ENCODE measurements at regions not wholly inside any gene's neighbourhood (a gene's known extent, or its start where the extent isn't known, plus 50 kb on each side); places are given as distances from the start of the nearest gene placed in this dataset.

DNA sequence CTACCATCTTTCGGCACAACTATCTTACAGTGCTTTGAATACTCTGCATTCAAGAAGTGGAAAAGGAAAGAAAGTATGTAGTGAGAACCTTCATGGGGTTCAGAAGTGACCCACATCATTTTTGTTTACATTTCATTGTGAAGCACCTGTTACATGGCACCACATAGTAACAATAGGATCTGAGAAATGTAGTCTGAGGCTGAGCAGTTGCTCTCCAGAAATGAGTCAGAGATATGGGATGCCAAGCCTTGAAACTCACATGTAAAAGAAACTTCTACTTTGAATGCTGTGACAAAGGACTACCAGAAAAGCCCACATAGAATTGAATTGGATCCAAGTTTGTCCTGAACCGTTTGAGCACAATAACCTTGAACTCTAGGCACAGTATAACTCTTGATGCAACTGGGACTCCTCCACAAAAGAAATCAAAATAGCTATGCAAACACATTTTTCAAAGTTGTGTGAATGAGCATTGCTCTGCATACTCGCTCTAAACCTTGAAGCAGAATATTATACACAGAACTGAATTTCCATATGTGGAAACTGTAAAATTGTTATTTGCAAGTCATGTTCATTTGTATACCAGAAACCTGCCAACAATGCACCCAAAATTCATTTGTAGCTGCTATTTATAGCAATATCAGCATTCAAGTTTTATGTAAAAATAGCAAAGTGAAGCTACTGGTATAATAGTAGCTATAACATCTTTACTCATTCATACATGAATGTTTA lies 400.9 kb upstream of the POU3F2 start:
- Histone ChIP-seq H3K27ac (no peak overlapping the region), H3K4me1 (no peaks in the 10 kb centered on the region), H3K27me3 (no peaks in the 10 kb centered on the region), H3K36me3 (no peaks in the 10 kb centered on the region), H3K9me3 (peaks cover 0 to 20% (median 0%) of the 10 kb centered on the region in 12 donors), H3K4me3 (no peak overlapping the region)
- ATAC-seq: no peak
- 75 to 83% (median 79%) methylated on average over 3 of the region's 3 CpGs for WGBS, 4 donors
- no peak for DNase-seq
- no peak for TF ChIP-seq POLR2A (IDR thresholded peaks at IDR 0.05)
- TF ChIP-seq, protein P1, sequence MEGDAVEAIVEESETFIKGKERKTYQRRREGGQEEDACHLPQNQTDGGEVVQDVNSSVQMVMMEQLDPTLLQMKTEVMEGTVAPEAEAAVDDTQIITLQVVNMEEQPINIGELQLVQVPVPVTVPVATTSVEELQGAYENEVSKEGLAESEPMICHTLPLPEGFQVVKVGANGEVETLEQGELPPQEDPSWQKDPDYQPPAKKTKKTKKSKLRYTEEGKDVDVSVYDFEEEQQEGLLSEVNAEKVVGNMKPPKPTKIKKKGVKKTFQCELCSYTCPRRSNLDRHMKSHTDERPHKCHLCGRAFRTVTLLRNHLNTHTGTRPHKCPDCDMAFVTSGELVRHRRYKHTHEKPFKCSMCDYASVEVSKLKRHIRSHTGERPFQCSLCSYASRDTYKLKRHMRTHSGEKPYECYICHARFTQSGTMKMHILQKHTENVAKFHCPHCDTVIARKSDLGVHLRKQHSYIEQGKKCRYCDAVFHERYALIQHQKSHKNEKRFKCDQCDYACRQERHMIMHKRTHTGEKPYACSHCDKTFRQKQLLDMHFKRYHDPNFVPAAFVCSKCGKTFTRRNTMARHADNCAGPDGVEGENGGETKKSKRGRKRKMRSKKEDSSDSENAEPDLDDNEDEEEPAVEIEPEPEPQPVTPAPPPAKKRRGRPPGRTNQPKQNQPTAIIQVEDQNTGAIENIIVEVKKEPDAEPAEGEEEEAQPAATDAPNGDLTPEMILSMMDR (IDR thresholded peaks at IDR 0.05): no peak
- intact Hi-C loops (cut with DNase I): no loop called here

DNA sequence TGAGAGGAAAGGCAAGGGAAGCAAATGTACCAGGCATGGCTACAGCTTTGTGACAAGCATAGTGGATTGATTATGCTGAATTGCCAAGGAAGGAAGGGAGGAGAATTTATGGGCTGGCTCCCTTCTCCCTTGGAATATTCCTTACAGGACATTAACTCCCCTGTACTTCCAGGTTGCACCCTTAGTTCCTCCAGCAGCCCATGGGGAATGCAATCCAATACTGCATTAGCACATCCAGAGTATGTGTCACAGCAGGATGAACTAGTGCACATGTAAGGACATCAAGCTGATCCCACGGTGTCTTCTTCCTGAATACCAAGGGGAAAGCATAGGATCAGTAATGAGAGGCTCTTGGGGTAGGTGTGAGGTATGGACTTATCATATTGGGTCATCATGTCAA lies 390.7 kb upstream of the POU3F2 start:
- no peak for ATAC-seq
- H3K4me1 ChIP-seq: no peaks in the 10 kb centered on the region
- peaks cover 0 to 2% (median 0%) of the 10 kb centered on the region in 12 donors for H3K9me3 ChIP-seq
- no peak overlapping the region for H3K4me3 ChIP-seq
- WGBS, 4 donors: 46 to 54% (median 50%) methylated on average over 1 of the region's 1 CpG; no CpG with 5 or more reads in 1 of the 4 donors
- intact Hi-C loops (cut with DNase I): no loop called here
- H3K27me3 ChIP-seq: no peaks in the 10 kb centered on the region
- DNase-seq: no peak
- no peaks in the 10 kb centered on the region for H3K36me3 ChIP-seq
- no peak overlapping the region for H3K27ac ChIP-seq
- TF ChIP-seq POLR2A (IDR thresholded peaks at IDR 0.05): no peak
- TF ChIP-seq, protein P1 (IDR thresholded peaks at IDR 0.05): no peak

DNA sequence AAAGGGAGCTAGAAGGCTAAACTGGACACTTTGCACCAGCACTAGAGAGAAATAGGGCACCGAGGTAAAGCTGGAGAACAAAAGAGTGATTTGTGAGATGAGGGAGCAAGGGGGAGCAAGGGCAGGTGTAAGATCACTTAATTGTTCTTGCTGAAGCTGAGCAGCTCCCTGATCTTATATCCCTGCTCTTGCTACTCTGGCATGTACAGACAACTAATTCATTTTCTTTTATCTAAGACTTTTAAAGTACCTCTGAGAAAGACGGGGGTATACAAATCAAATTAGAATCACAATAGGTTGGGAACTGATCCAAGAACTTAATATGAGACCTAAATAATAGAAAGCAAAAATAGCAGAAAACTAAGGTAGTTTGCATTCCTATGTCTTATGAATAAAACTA lies 381.7 kb upstream of the POU3F2 start:
- Histone ChIP-seq H3K4me3 (no peak overlapping the region), H3K9me3 (peaks cover 0 to 8% (median 0%) of the 10 kb centered on the region in 12 donors), H3K4me1 (no peaks in the 10 kb centered on the region), H3K36me3 (no peaks in the 10 kb centered on the region), H3K27me3 (no peaks in the 10 kb centered on the region), H3K27ac (no peak overlapping the region)
- TF ChIP-seq, protein P1 (IDR thresholded peaks at IDR 0.05): no peak
- no peak for TF ChIP-seq POLR2A (IDR thresholded peaks at IDR 0.05)
- intact Hi-C loops (cut with DNase I): no loop called here
- no peak for ATAC-seq
- WGBS, 4 donors: 44 to 60% (median 54%) methylated on average over 2 of the region's 2 CpGs
- DNase-seq: no peak

DNA sequence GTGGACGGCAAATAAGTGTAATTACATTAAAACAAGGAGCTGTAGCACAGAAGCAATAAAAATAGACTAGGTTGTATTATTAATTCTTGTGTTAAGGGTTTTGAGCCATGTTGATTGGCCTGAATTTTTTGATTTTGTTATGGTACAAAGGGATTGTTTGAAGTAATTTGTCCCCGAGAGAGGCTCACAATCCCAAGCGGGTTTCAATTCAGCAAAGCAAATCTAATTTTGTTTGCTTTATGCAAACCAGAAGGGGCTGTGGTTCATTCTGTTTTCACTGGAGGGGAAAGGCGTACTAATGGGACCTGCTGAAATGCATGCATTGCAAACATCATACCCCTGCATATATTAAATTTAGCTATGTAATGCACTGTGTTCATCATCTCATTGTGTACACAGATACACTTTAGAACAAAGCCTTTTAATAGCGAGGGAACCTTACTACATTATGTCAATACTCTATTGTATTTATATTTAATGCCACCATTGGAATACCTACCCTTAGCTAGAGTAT lies 379.5 kb upstream of the POU3F2 start:
- ATAC-seq (no peak), DNase-seq (no peak)
- intact Hi-C loops (cut with DNase I): no loop called here
- Histone ChIP-seq H3K9me3 (peaks cover 0 to under 1% (median 0%) of the 10 kb centered on the region in 12 donors), H3K4me1 (no peaks in the 10 kb centered on the region), H3K4me3 (no peak overlapping the region), H3K27ac (no peak overlapping the region), H3K27me3 (no peaks in the 10 kb centered on the region), H3K36me3 (no peaks in the 10 kb centered on the region)
- no peak for TF ChIP-seq POLR2A (IDR thresholded peaks at IDR 0.05)
- TF ChIP-seq, protein P1 (IDR thresholded peaks at IDR 0.05): no peak
- 88 to 90% (median 89%) methylated on average over 5 of the region's 5 CpGs for WGBS, 4 donors
